Astrocyte (in vitro differentiated cells and primary cell): ENCODE measurements at regions not wholly inside any gene's neighbourhood (a gene's known extent, or its start where the extent isn't known, plus 50 kb on each side); places are given as distances from the start of the nearest gene placed in this dataset.

ENCODE experiments used
- DNase-seq: peaks from one replicate; pipeline ENCODE4 v3.0.0-alpha.2; 2010; ENCODE audit warnings: low read depth
- FAIRE-seq: peaks from 2 replicates; lab custom pipeline; 2011; peaks lifted over from hg19 to GRCh38; lab: Jason Lieb, UNC
- H2AFZ ChIP-seq: 2 replicates; pipeline ENCODE4 v1.6.0; 2012; ENCODE audit warnings: low read depth, low read length, inconsistent platforms
- H3K27ac ChIP-seq: 2 replicates; pipeline ENCODE4 v1.5.1; 2011; ENCODE audit warnings: low read depth, low read length, inconsistent platforms
- H3K27me3 ChIP-seq: 2 replicates; pipeline ENCODE4 v1.6.0; 2011; ENCODE audit warnings: low read length, inconsistent platforms; ENCODE audit not compliant: insufficient read depth
- H3K36me3 ChIP-seq: 2 replicates; pipeline ENCODE4 v1.5.1; 2011; ENCODE audit warnings: low read length, inconsistent platforms; ENCODE audit not compliant: insufficient read depth
- H3K4me1 ChIP-seq: 2 replicates; pipeline ENCODE4 v1.5.1; 2011; ENCODE audit warnings: low read length, inconsistent platforms; ENCODE audit not compliant: insufficient read depth
- H3K4me2 ChIP-seq: 2 replicates; pipeline ENCODE4 v1.6.0; 2012; ENCODE audit warnings: low read length, inconsistent platforms
- H3K4me3 ChIP-seq: 2 replicates; pipeline ENCODE4 v1.5.1; 2011; ENCODE audit warnings: low read depth, mild to moderate bottlenecking, low read length, inconsistent platforms; ENCODE audit not compliant: insufficient read depth
- H3K79me2 ChIP-seq: 2 replicates; pipeline ENCODE4 v1.6.0; 2012; ENCODE audit warnings: mild to moderate bottlenecking, low read length, inconsistent platforms; ENCODE audit not compliant: insufficient read depth
- H3K9ac ChIP-seq: 2 replicates; pipeline ENCODE4 v1.6.0; 2012; ENCODE audit warnings: mild to moderate bottlenecking, low read length, inconsistent platforms
- H3K9me3 ChIP-seq: 2 replicates; pipeline ENCODE4 v1.5.1; 2012; ENCODE audit warnings: low read depth, mild to moderate bottlenecking, low read length, inconsistent platforms; ENCODE audit not compliant: insufficient read depth
- H4K20me1 ChIP-seq: 2 replicates; pipeline ENCODE4 v1.6.0; 2012; ENCODE audit warnings: low read length, inconsistent platforms; ENCODE audit not compliant: insufficient read depth
- H3K27ac Mint-ChIP-seq: one replicate; pipeline ENCODE4 v1.8.0; 2021; ENCODE audit warnings: mild to moderate bottlenecking, mixed read lengths; ENCODE audit not compliant: unreplicated experiment
- H3K27me3 Mint-ChIP-seq: one replicate; pipeline ENCODE4 v1.8.0; 2021; ENCODE audit warnings: low read depth, mixed read lengths; ENCODE audit not compliant: unreplicated experiment
- H3K36me3 Mint-ChIP-seq: one replicate; pipeline ENCODE4 v1.8.0; 2021; ENCODE audit warnings: low read depth, mixed read lengths; ENCODE audit not compliant: unreplicated experiment
- H3K4me1 Mint-ChIP-seq: one replicate; pipeline ENCODE4 v1.8.0; 2021; ENCODE audit warnings: low read depth, mixed read lengths; ENCODE audit not compliant: unreplicated experiment
- H3K4me3 Mint-ChIP-seq: one replicate; pipeline ENCODE4 v1.8.0; 2021; ENCODE audit warnings: mild to moderate bottlenecking, moderate library complexity, mixed read lengths; ENCODE audit not compliant: unreplicated experiment
- H3K9me3 Mint-ChIP-seq: one replicate; pipeline ENCODE4 v1.8.0; 2021; ENCODE audit warnings: mild to moderate bottlenecking, mixed read lengths; ENCODE audit not compliant: unreplicated experiment
- CTCF ChIP-seq: IDR thresholded peaks from 2 replicates; pipeline ENCODE4 v1.5.1; 2011; ENCODE audit warnings: low read depth, mild to moderate bottlenecking, inconsistent platforms, low read length, moderate library complexity; ENCODE audit not compliant: insufficient read depth
- EZH2 ChIP-seq: IDR thresholded peaks from 2 replicates; pipeline ENCODE4 v1.6.1; 2012; ENCODE audit warnings: mild to moderate bottlenecking, low read length, inconsistent platforms; ENCODE audit not compliant: insufficient read depth

GRCh38 chrX:56920338-56920997 is 74.9 kb downstream of the SPIN3 start:
- Mint-ChIP-seq H3K4me3 (no peak overlapping the region), H3K9me3 (no peaks in the 10 kb centered on the region), H3K27me3 (peaks cover 3% of the 10 kb centered on the region), H3K4me1 (no peaks in the 10 kb centered on the region), H3K27ac (no peak overlapping the region), H3K36me3 (no peaks in the 10 kb centered on the region)
- TF ChIP-seq CTCF (no peak), EZH2 (no peak)
- H3K27ac ChIP-seq: no peak overlapping the region
- no peaks in the 10 kb centered on the region for H3K9me3 ChIP-seq
- H3K9ac ChIP-seq: no peak overlapping the region
- H3K4me1 ChIP-seq: no peaks in the 10 kb centered on the region
- no peak overlapping the region for H2AFZ ChIP-seq
- H3K79me2 ChIP-seq: no peaks in the 10 kb centered on the region
- H3K4me3 ChIP-seq: no peak overlapping the region
- H3K36me3 ChIP-seq: no peaks in the 10 kb centered on the region
- H3K27me3 ChIP-seq: no peaks in the 10 kb centered on the region
- no peak overlapping the region for H3K4me2 ChIP-seq
- FAIRE-seq (no peak), DNase-seq (no peak)
- H4K20me1 ChIP-seq: no peaks in the 10 kb centered on the region

- H4K20me1 ChIP-seq: no peaks in the 10 kb centered on the region
- Mint-ChIP-seq H3K9me3 (no peaks in the 10 kb centered on the region), H3K36me3 (no peaks in the 10 kb centered on the region), H3K4me3 (no peak overlapping the region), H3K27ac (no peak overlapping the region), H3K4me1 (no peaks in the 10 kb centered on the region), H3K27me3 (peaks cover 1% of the 10 kb centered on the region)
- H3K79me2 ChIP-seq: no peaks in the 10 kb centered on the region
- H3K9ac ChIP-seq: no peak overlapping the region
- H3K4me3 ChIP-seq: no peak overlapping the region
- no peak for TF ChIP-seq EZH2
- no peak for TF ChIP-seq CTCF
- no peaks in the 10 kb centered on the region for H3K27me3 ChIP-seq
- no peak overlapping the region for H3K4me2 ChIP-seq
- no peaks in the 10 kb centered on the region for H3K36me3 ChIP-seq
- DNase-seq (no peak), FAIRE-seq (no peak)
- no peaks in the 10 kb centered on the region for H3K4me1 ChIP-seq
- H2AFZ ChIP-seq: no peak overlapping the region
- no peak overlapping the region for H3K27ac ChIP-seq
- no peaks in the 10 kb centered on the region for H3K9me3 ChIP-seq
Measured at GRCh38 chrX:56882581-56882980, 112.8 kb downstream of the SPIN3 start.
